Naive thymus-derived CD4-positive, alpha-beta T cell (primary cell): ENCODE measurements at regions not wholly inside any gene's neighbourhood (a gene's known extent, or its start where the extent isn't known, plus 50 kb on each side); places are given as distances from the start of the nearest gene placed in this dataset.
A peak's percentile ranks its signal among the peaks of the same experiment; 100 is the strongest.
"Not testable (repeated sequence)": the region's sequence is repeated elsewhere in the genome, so short reads cannot be mapped to it uniquely, and the experiment has no call there.

Experiments used
- ATAC-seq: fragments of 150-1000 bp; cut with Tn5 transposase; 2 replicates; pipeline ENCODE4 v1.10.0; 2021; ENCODE audit warnings: mild to moderate bottlenecking, moderate library complexity
- CTCF ChIA-PET: fragments of 350-600 bp; sonication (Branson Sonifier 250); formaldehyde crosslinking; loops from one replicate; lab custom pipeline; 2021; ENCODE audit warnings: antibody characterized with exemption; lab: Charles Lee
- POLR2A ChIA-PET: fragments of 350-600 bp; sonication (Branson Sonifier 250); formaldehyde crosslinking; loops from one replicate; lab custom pipeline; 2021; ENCODE audit warnings: antibody characterized with exemption, inconsistent platforms; lab: Charles Lee
- DNase-seq, 9 donors: peaks; one replicate each; pipeline versions ENCODE4 v3.0.0 to v3.0.0-alpha.2; 2020 to 2022; ENCODE audit warnings: mixed read lengths in 1 of 9
- H3K27ac ChIP-seq: one replicate; pipeline ENCODE4 v1.7.0; 2013; ENCODE audit warnings: mild to moderate bottlenecking, low read depth, low read length, moderate library complexity
- H3K27me3 ChIP-seq, 2 donors: one replicate each; pipeline ENCODE4 v1.7.0; 2013; ENCODE audit warnings: low read length in 2 of 2, mild to moderate bottlenecking in 2 of 2, moderate library complexity in 2 of 2; ENCODE audit not compliant: control insufficient read depth in 2 of 2, insufficient read depth in 2 of 2
- H3K36me3 ChIP-seq, 3 experiments: 1 replicate in 2 of 3; 2 replicates in 1 of 3; pipeline ENCODE4 v1.7.0; 2013; ENCODE audit warnings: low read length in 3 of 3, mild to moderate bottlenecking in 3 of 3, moderate library complexity in 1 of 3; ENCODE audit not compliant: insufficient read depth in 3 of 3, control insufficient read depth in 2 of 3
- H3K4me1 ChIP-seq, 2 donors: one replicate each; pipeline ENCODE4 v1.7.0; 2013; ENCODE audit warnings: low read length in 2 of 2, mild to moderate bottlenecking in 2 of 2, moderate library complexity in 1 of 2; ENCODE audit not compliant: control insufficient read depth in 2 of 2, insufficient read depth in 2 of 2
- H3K4me3 ChIP-seq: 2 replicates; pipeline ENCODE4 v1.7.0; 2013; ENCODE audit warnings: mild to moderate bottlenecking, low read length
- H3K9me3 ChIP-seq, 3 experiments: 1 replicate in 2 of 3; 2 replicates in 1 of 3; pipeline ENCODE4 v1.7.0; 2013; ENCODE audit warnings: low read length in 3 of 3; ENCODE audit not compliant: control insufficient read depth in 2 of 3
- H3K27ac Mint-ChIP-seq, 9 donors: one replicate each; pipeline ENCODE4 v1.8.0; 2020 to 2022; ENCODE audit warnings: mixed read lengths in 9 of 9, mild to moderate bottlenecking in 8 of 9, moderate library complexity in 5 of 9, inconsistent platforms in 2 of 9
- H3K27me3 Mint-ChIP-seq, 5 donors: one replicate each; pipeline ENCODE4 v1.8.0; 2021 to 2022; ENCODE audit warnings: mixed read lengths in 5 of 5, mild to moderate bottlenecking in 1 of 5
- H3K36me3 Mint-ChIP-seq, 5 donors: one replicate each; pipeline ENCODE4 v1.8.0; 2020 to 2022; ENCODE audit warnings: mixed read lengths in 5 of 5, mild to moderate bottlenecking in 3 of 5, inconsistent platforms in 1 of 5
- H3K4me1 Mint-ChIP-seq, 7 donors: one replicate each; pipeline ENCODE4 v1.8.0; 2020 to 2022; ENCODE audit warnings: mixed read lengths in 7 of 7, mild to moderate bottlenecking in 3 of 7, inconsistent platforms in 1 of 7
- H3K4me3 Mint-ChIP-seq, 10 donors: one replicate each; pipeline ENCODE4 v1.8.0; 2020 to 2022; ENCODE audit warnings: mild to moderate bottlenecking in 10 of 10, mixed read lengths in 10 of 10, moderate library complexity in 6 of 10, inconsistent platforms in 2 of 10
- H3K9me3 Mint-ChIP-seq, 11 donors: one replicate each; pipeline ENCODE4 v1.8.0; 2020 to 2022; ENCODE audit warnings: mixed read lengths in 11 of 11, mild to moderate bottlenecking in 4 of 11, inconsistent platforms in 1 of 11, moderate library complexity in 1 of 11
- intact Hi-C, 2 donors: fragments of 100-400 bp; cut with micrococcal nuclease; formaldehyde crosslinking; loops; one replicate each; pipeline ENCODE4 v1.15.1; 2023

DNA sequence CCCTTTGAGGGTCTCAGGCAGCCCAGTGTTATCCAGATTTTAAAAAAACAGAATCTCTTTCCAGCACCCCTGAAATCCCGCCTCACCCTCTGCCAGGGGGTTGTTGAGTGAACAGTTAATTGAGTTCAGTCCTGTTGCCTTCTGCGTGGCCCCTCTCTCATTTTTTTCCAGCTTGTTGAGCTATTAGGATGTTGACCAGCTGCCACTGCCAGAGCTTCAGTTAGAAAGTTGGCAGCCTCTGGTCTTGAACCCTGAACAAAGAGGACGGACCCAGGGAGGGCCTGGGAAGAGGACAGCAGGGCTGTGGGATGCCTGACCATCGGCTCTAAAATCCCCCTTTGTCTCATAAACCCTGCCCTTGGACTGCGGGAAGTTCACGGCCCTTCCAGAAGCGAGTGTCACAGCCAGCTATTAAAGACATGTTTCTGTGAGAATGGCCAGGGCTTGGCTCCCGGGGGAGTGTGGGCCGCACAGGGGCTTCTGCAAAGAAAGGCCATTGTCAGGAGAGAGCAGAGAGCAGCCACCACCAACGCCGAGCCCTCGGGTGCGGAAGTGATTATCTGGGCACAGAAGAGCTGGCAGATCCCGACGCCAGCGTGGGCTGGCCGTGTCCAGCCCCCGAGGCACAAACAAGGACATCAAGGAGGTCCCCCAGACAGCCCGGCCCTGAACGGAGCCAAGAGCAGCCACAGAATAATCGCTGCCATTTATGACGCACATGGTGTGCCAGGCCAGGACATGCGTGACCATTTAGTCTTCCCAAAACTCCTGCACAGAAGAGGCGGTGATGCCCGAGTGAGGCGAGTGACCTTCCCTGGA lies 189.0 kb downstream of the ANKRD60 start:
- H3K27me3 ChIP-seq, result no peaks in the 10 kb centered on the region
- H3K4me3 ChIP-seq, result no peak overlapping the region
- peaks cover 2 to 21% (median 10%) of the 10 kb centered on the region in 5 donors for H3K27me3 Mint-ChIP-seq
- intact Hi-C loops, result no loop called here
- no peaks in the 10 kb centered on the region for H3K36me3 ChIP-seq
- no peaks in the 10 kb centered on the region for H3K4me1 Mint-ChIP-seq
- H3K27ac ChIP-seq, result no peak overlapping the region
- no peaks in the 10 kb centered on the region for H3K9me3 ChIP-seq
- H3K36me3 Mint-ChIP-seq, result no peaks in the 10 kb centered on the region
- peaks cover 0 to 1% (median 0%) of the 10 kb centered on the region in 11 donors for H3K9me3 Mint-ChIP-seq
- no peak for ATAC-seq
- DNase-seq, result no peak
- no peak overlapping the region for H3K4me3 Mint-ChIP-seq
- ChIA-PET CTCF (no interaction called here), POLR2A (no interaction called here)
- no peak overlapping the region for H3K27ac Mint-ChIP-seq
- H3K4me1 ChIP-seq, result no peaks in the 10 kb centered on the region

- DNase-seq (no peak), ATAC-seq (no peak)
- no peaks in the 10 kb centered on the region for H3K36me3 ChIP-seq
- peaks cover 0 to 3% (median 0%) of the 10 kb centered on the region in 5 donors for H3K36me3 Mint-ChIP-seq
- peaks cover 0 to 3% of the 10 kb centered on the region in 2 donors for H3K27me3 ChIP-seq
- intact Hi-C loops, result no loop called here
- ChIA-PET CTCF (interaction anchor here (0.7 kb wide), 1 partner anchor 49 kb away, joined by 3 read pairs; no protein-coding TSS in a partner anchor), POLR2A (no interaction called here)
- H3K27me3 Mint-ChIP-seq, result peaks cover 4 to 18% (median 15%) of the 10 kb centered on the region in 5 donors
- no peak overlapping the region for H3K4me3 Mint-ChIP-seq
- H3K4me3 ChIP-seq, result no peak overlapping the region
- peaks cover 0 to 5% (median 1%) of the 10 kb centered on the region in 11 donors for H3K9me3 Mint-ChIP-seq
- peak overlapping the region in 1 of 9 donors; percentile 68 for H3K27ac Mint-ChIP-seq
- H3K27ac ChIP-seq, result no peak overlapping the region
- no peaks in the 10 kb centered on the region for H3K4me1 ChIP-seq
- H3K9me3 ChIP-seq, result no peaks in the 10 kb centered on the region
- H3K4me1 Mint-ChIP-seq, result no peaks in the 10 kb centered on the region
These were observed 190.3 kb downstream of the ANKRD60 start for GRCh38 chr20:58038123-58038654.

DNA sequence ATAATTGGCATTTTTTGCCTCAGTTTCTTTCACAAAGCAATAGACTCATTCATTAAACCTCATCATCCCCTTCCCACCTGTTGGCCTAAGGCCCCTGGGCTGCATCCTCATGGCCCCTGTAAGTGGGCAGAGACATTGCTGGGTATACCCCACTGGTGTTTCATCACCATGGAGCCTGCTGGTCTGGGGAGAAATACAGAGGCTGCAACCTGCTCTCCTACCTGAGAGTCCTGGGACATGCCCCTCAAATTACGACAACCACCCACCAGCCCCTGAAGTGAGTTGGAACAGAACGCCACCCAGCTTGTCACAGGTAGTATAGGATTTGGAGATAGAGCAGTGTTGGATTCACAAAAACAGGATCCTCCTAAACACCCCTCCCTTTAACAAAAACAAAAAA lies 190.8 kb downstream of the ANKRD60 start:
- DNase-seq (no peak), ATAC-seq (no peak)
- Mint-ChIP-seq H3K4me3 (no peak overlapping the region), H3K27ac (peak overlapping the region in 1 of 9 donors; percentile 68), H3K36me3 (peaks cover 0 to 3% (median 0%) of the 10 kb centered on the region in 5 donors), H3K9me3 (peaks cover 0 to 6% (median 1%) of the 10 kb centered on the region in 11 donors), H3K27me3 (peaks cover 4 to 19% (median 17%) of the 10 kb centered on the region in 5 donors), H3K4me1 (no peaks in the 10 kb centered on the region)
- Histone ChIP-seq H3K4me3 (no peak overlapping the region), H3K9me3 (no peaks in the 10 kb centered on the region), H3K27me3 (peaks cover 0 to 3% of the 10 kb centered on the region in 2 donors), H3K27ac (no peak overlapping the region), H3K4me1 (no peaks in the 10 kb centered on the region), H3K36me3 (no peaks in the 10 kb centered on the region)
- ChIA-PET CTCF (interaction anchor here (0.7 kb wide), 1 partner anchor 50 kb away, joined by 3 read pairs; no protein-coding TSS in a partner anchor), POLR2A (no interaction called here)
- intact Hi-C loops, result no loop called here

DNA sequence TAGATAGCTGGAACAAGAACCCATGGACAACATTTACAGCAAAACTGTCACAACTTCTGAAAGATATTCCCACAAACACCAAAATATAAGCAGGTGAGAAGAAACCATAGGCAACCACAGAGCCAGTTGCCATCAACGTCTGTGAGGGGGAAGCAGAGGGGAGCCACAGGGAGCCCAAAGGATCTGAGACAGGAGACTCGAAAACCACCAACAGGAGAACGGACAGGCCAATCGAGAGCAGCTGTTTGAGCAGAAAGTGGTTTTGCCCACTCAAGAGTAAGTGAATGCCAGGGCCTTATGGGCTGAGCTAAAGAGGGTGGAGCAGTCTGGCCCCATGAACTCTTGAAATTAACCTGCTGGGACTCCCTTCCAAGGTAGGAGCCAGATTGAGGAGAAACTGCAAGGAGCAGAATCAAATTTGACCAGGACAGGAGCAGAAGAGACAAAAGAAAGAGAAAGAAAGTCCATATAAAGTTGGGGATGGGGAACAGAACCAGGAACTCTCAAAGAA lies 195.4 kb downstream of the ANKRD60 start:
- POLR2A ChIA-PET, result no interaction called here
- no peaks in the 10 kb centered on the region for H3K4me1 ChIP-seq
- CTCF ChIA-PET, result interaction anchor here (0.9 kb wide), 1 partner anchor 379 kb away, joined by 3 read pairs; no protein-coding TSS in a partner anchor
- ATAC-seq (no peak), DNase-seq (no peak)
- Mint-ChIP-seq H3K4me1 (peaks cover 0 to 7% (median 0%) of the 10 kb centered on the region in 7 donors), H3K4me3 (no peak overlapping the region), H3K27ac (no peak overlapping the region), H3K36me3 (peaks cover 0 to 4% (median 0%) of the 10 kb centered on the region in 5 donors), H3K27me3 (peaks cover 15 to 38% (median 27%) of the 10 kb centered on the region in 5 donors), H3K9me3 (peaks cover 0 to 6% (median 0%) of the 10 kb centered on the region in 11 donors)
- no peak overlapping the region for H3K27ac ChIP-seq
- intact Hi-C loops, result no loop called here
- H3K9me3 ChIP-seq, result no peaks in the 10 kb centered on the region
- H3K36me3 ChIP-seq, result no peaks in the 10 kb centered on the region
- H3K27me3 ChIP-seq, result peaks cover 0 to 3% of the 10 kb centered on the region in 2 donors
- no peak overlapping the region for H3K4me3 ChIP-seq

DNA sequence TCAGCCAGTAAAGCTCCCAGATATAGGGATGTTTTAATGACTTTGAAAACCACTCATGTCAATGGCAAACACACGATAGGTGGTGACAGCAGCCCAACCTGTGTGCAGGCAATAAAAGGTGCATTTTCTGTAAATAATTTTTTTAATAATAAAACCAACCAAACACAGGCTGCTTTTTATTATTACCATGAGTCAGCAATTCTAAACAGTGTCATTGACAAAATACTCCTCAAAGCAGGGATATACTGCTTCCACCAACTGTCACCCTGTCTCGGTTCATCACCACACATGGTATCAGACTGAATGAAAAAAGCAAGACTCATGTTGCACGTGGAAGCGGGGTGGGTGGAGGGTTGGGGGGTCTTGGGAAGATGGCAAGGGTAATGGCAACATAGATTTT lies 195.9 kb downstream of the ANKRD60 start:
- no peaks in the 10 kb centered on the region for H3K36me3 ChIP-seq
- no peak overlapping the region for H3K27ac ChIP-seq
- Mint-ChIP-seq H3K9me3 (peaks cover 0 to 6% (median 0%) of the 10 kb centered on the region in 11 donors), H3K27ac (no peak overlapping the region), H3K27me3 (peaks cover 15 to 41% (median 27%) of the 10 kb centered on the region in 5 donors), H3K4me1 (peaks cover 0 to 7% (median 0%) of the 10 kb centered on the region in 7 donors), H3K4me3 (no peak overlapping the region), H3K36me3 (peaks cover 0 to 4% (median 0%) of the 10 kb centered on the region in 5 donors)
- DNase-seq (no peak), ATAC-seq (no peak)
- intact Hi-C loops, result no loop called here
- no peaks in the 10 kb centered on the region for H3K4me1 ChIP-seq
- H3K4me3 ChIP-seq, result no peak overlapping the region
- POLR2A ChIA-PET, result no interaction called here
- no peaks in the 10 kb centered on the region for H3K9me3 ChIP-seq
- CTCF ChIA-PET, result interaction anchor here (0.9 kb wide), 1 partner anchor 379 kb away, joined by 3 read pairs; no protein-coding TSS in a partner anchor
- peaks cover 0 to 3% of the 10 kb centered on the region in 2 donors for H3K27me3 ChIP-seq

- intact Hi-C loops, H3K9me3 Mint-ChIP-seq, ATAC-seq, H3K4me1 ChIP-seq, H3K27me3 ChIP-seq, H3K27ac ChIP-seq, POLR2A ChIA-PET, H3K36me3 ChIP-seq, DNase-seq, H3K4me3 Mint-ChIP-seq, H3K4me3 ChIP-seq, H3K9me3 ChIP-seq, H3K27ac Mint-ChIP-seq, H3K4me1 Mint-ChIP-seq, CTCF ChIA-PET, H3K36me3 Mint-ChIP-seq: not testable (repeated sequence)
- H3K27me3 Mint-ChIP-seq, result peaks cover 15 to 41% (median 27%) of the 10 kb centered on the region in 5 donors
These were observed 197.1 kb downstream of the ANKRD60 start for GRCh38 chr20:58031350-58031749.
